Suprapubic skin (tissue), 3 donors: ENCODE measurements at regions not wholly inside any gene's neighbourhood (a gene's known extent, or its start where the extent isn't known, plus 50 kb on each side); places are given as distances from the start of the nearest gene placed in this dataset.

Experiments used
- CTCF ChIP-seq, 2 donors: fragments of 200-600 bp in 1 of 2; fragments of 450-650 bp in 1 of 2; sonication (generic) in 1 of 2; IDR thresholded peaks; one replicate each; pipeline ENCODE4 v1.5.1; 2016 to 2019; ENCODE audit warnings: antibody characterized with exemption in 2 of 2, mild to moderate bottlenecking in 1 of 2, moderate library complexity in 1 of 2
- POLR2AphosphoS5 ChIP-seq, 3 donors: sonication (generic); formaldehyde crosslinking; IDR thresholded peaks; one replicate each; pipeline ENCODE4 v1.6.1; 2017; ENCODE audit warnings: antibody characterized with exemption in 3 of 3

GRCh38 chr13:39244561-39245230 is 206.4 kb downstream of the NHLRC3 start:
- TF ChIP-seq POLR2AphosphoS5 (IDR thresholded peaks at IDR 0.05) (no peak), CTCF (IDR thresholded peaks at IDR 0.05) (no peak)
